ENCODE measurements at regions not wholly inside any gene's neighbourhood (a gene's known extent, or its start where the extent isn't known, plus 50 kb on each side); places are given as distances from the start of the nearest gene placed in this dataset.
"Not testable (repeated sequence)": the region's sequence is repeated elsewhere in the genome, so short reads cannot be mapped to it uniquely, and the experiment has no call there.

DNA sequence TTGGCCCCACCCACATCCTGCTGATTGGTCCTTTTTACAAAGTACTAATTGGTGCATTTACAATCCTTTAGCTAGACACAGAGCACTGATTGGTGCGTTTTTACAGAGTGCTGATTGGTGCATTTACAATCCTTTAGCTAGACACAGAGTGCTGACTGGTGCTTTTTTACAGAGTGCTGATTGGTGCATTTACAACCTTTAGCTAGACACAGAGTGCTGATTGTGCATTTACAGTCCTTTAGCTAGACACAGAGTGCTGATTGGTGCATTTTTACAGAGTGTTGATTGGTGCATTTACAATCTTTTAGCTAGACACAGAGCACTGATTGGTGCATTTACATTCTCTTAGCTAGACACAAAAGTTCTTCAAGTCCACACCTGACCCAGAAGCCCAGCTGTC is 144.2 kb upstream of the XIRP2 start:
- TF ChIP-seq, protein P1, sequence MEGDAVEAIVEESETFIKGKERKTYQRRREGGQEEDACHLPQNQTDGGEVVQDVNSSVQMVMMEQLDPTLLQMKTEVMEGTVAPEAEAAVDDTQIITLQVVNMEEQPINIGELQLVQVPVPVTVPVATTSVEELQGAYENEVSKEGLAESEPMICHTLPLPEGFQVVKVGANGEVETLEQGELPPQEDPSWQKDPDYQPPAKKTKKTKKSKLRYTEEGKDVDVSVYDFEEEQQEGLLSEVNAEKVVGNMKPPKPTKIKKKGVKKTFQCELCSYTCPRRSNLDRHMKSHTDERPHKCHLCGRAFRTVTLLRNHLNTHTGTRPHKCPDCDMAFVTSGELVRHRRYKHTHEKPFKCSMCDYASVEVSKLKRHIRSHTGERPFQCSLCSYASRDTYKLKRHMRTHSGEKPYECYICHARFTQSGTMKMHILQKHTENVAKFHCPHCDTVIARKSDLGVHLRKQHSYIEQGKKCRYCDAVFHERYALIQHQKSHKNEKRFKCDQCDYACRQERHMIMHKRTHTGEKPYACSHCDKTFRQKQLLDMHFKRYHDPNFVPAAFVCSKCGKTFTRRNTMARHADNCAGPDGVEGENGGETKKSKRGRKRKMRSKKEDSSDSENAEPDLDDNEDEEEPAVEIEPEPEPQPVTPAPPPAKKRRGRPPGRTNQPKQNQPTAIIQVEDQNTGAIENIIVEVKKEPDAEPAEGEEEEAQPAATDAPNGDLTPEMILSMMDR (IDR thresholded peaks at IDR 0.05; ENCODE audit: poor library complexity), result not testable (repeated sequence)
- not testable (repeated sequence) for TF ChIP-seq EZH2phosphoT487 (IDR thresholded peaks at IDR 0.05; ENCODE audit: low read depth, severe bottlenecking, unreplicated experiment); EZH2 (IDR thresholded peaks at IDR 0.05; ENCODE audit: borderline replicate concordance)
